BJ (cell line): ENCODE measurements at regions not wholly inside any gene's neighbourhood (a gene's known extent, or its start where the extent isn't known, plus 50 kb on each side); places are given as distances from the start of the nearest gene placed in this dataset.

Experiments
- CTCF ChIA-PET: fragments of 350-600 bp; formaldehyde crosslinking; extraction: SDS; loops from one replicate; lab custom pipeline; 2021; ENCODE audit warnings: antibody characterized with exemption, inconsistent platforms; lab: Yijun Ruan, JAX
- POLR2A ChIA-PET: fragments of 300-600 bp; sonication (Branson Sonifier 250); formaldehyde crosslinking; extraction: SDS; loops from one replicate; lab custom pipeline; 2021; ENCODE audit warnings: antibody characterized with exemption; lab: Charles Lee
- DNase-seq: peaks from one replicate; pipeline ENCODE4 v3.0.0-alpha.2; 2011; ENCODE audit warnings: low read depth
- H3K27me3 ChIP-seq: 2 replicates; pipeline ENCODE4 v1.6.0; 2011; ENCODE audit warnings: low read length; ENCODE audit not compliant: control insufficient read depth, insufficient read depth
- H3K36me3 ChIP-seq: 2 replicates; pipeline ENCODE4 v1.5.1; 2011; ENCODE audit warnings: low read length; ENCODE audit not compliant: control insufficient read depth, insufficient read depth
- H3K4me3 ChIP-seq: 2 replicates; pipeline ENCODE4 v1.5.1; 2011; ENCODE audit warnings: low read depth, mild to moderate bottlenecking, control low read depth, low read length
- TF ChIP-seq, protein P1 (sequence below): IDR thresholded peaks from 2 replicates; pipeline ENCODE4 v1.5.1; 2011; ENCODE audit warnings: low read depth, mild to moderate bottlenecking, control low read depth, inconsistent platforms, low read length, moderate library complexity; ENCODE audit not compliant: insufficient read depth

DNA sequence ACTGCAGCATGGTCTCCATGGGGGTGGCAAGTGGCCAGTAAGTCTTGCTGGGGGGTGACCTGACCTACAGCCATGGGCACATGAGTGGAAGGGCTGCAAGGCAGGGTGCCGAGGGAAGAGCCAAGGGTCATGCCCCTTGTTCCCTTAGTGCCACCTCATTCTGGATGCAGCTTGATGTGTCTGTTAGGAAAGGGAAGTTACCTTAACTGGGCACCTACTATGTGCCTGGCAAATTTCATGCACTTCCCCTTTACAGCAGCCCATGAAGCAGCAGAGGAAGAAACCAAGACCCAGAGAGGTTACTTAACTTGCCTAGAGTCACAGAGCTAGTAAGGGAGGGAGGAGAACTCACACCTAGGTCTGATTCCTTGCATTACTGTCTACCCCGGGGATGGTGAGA lies 174.0 kb downstream of the MRPL14 start:
- POLR2A ChIA-PET: no interaction called here
- TF ChIP-seq, protein P1, sequence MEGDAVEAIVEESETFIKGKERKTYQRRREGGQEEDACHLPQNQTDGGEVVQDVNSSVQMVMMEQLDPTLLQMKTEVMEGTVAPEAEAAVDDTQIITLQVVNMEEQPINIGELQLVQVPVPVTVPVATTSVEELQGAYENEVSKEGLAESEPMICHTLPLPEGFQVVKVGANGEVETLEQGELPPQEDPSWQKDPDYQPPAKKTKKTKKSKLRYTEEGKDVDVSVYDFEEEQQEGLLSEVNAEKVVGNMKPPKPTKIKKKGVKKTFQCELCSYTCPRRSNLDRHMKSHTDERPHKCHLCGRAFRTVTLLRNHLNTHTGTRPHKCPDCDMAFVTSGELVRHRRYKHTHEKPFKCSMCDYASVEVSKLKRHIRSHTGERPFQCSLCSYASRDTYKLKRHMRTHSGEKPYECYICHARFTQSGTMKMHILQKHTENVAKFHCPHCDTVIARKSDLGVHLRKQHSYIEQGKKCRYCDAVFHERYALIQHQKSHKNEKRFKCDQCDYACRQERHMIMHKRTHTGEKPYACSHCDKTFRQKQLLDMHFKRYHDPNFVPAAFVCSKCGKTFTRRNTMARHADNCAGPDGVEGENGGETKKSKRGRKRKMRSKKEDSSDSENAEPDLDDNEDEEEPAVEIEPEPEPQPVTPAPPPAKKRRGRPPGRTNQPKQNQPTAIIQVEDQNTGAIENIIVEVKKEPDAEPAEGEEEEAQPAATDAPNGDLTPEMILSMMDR: no peak
- CTCF ChIA-PET: interaction anchor here (0.8 to 4.3 kb wide), 15 partner anchors 11 to 231 kb away, joined by 3 to 58 read pairs (median 5); partner anchors contain the start of gene VEGFA
- peaks cover 1% of the 10 kb centered on the region for H3K27me3 ChIP-seq
- H3K36me3 ChIP-seq: no peaks in the 10 kb centered on the region
- H3K4me3 ChIP-seq: no peak overlapping the region
- DNase-seq: no peak

DNA sequence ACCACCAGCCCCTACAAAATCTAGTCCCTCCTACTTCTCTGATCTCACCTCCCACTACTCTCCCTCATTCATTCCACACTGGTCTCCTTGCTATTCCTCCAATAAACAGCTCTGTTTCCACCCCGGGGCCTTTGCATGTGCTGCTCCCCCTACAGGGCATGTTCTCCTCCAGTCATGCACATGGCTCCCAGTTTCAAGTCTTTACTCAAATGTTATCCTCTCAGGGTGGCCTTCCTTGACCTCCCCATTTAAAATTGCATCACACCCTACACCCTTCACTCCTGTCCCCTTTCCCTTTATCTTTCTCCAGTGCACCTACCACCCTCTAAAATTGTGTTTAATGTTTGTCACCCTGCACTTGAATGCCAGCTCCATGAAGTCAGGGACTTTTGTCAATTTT lies 174.5 kb downstream of the MRPL14 start:
- POLR2A ChIA-PET: no interaction called here
- CTCF ChIA-PET: interaction anchor here (0.7 to 4.3 kb wide), 9 partner anchors 15 to 184 kb away, joined by 3 to 58 read pairs (median 6); partner anchors contain the start of gene VEGFA
- TF ChIP-seq, protein P1: no peak
- H3K36me3 ChIP-seq: no peaks in the 10 kb centered on the region
- no peaks in the 10 kb centered on the region; the same call in 1 of the 2 replicates for H3K27me3 ChIP-seq
- no peak for DNase-seq
- H3K4me3 ChIP-seq: no peak overlapping the region

DNA sequence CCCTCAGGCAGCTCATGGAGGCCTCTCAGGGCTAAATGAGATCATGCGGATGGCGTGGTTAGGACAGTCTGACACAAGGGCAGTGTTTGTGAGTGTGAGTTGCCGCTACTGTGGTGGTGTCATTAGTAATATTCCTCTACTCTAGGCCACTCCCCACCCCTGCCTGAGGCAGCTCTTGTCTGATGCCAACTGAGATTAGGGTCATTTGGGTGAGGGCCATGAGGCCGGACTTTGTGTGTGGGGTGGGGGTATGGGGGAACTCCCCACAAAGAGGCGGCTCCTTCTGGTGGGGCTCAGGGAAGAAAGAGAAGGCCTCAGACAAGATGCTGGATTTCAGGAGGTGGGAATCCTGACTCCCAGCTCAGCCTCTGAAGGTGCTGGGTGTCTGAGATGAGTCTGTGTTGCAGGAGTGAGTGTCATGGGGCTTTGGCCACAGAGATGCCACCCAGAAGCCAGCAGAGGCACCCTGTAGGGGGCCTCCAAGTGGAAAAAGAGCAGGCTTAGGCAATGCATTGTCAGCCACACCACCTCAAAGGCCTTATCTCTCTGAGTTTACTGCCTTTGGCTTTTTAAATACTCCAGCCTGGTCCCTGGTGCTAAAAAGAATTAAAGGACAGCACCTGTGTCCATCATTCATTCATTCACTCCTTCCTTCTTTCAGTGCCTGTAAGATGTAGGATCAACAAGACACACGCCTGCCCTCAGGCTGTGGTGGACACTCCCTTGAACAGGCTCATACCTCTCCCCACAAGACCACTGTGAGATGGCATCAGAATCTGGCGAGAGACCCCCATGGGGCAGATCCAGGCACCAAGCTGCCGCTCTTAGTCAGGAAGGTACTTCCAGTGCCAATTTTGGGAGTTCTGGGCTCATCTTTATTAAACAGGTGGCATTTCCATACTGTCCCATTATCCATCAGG lies 175.2 kb downstream of the MRPL14 start:
- POLR2A ChIA-PET: no interaction called here
- CTCF ChIA-PET: interaction anchor here (0.7 to 4.3 kb wide), 16 partner anchors 8 to 346 kb away, joined by 3 to 58 read pairs (median 4); partner anchors contain the start of gene VEGFA

DNA sequence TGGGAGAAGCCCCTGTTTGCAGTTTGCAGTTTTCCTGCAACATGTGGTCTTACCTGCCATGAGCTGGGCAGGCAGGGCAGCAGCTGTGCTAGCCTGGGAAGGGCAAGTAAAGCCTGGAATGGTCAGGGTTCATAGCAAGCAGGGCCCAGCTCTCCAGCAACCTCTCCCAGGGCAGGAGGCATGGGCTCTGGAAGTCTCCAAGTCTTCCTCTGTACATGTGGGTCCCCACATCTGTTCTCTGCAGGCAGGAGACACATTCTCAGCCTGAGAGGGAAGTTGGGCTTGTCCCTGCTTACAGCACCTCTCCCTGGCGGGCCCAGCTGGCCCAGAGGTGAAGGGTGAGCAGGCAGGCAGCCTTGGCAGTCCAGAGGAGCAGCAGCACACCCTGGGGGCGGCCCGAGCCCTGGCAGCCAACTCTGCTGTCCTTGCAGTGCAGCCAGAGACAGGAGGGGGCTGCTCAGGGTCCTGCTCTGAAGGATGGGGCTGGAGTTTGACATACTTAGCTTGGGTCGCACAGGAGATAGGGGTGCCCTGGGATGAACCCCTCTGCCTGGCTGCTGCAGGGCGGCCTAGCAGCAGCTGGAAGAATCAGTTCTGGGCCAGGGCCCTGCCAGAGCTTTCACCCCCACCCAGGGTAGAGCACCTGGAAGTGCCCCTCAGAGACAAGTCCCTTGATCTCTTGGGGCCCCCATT lies 176.0 kb downstream of the MRPL14 start:
- DNase-seq: no peak
- POLR2A ChIA-PET: no interaction called here
- no peaks in the 10 kb centered on the region; the same call in 1 of the 2 replicates for H3K27me3 ChIP-seq
- H3K36me3 ChIP-seq: no peaks in the 10 kb centered on the region
- CTCF ChIA-PET: interaction anchor here (0.7 to 4.3 kb wide), 19 partner anchors 9 to 346 kb away, joined by 3 to 58 read pairs (median 4); partner anchors contain the start of gene VEGFA
- H3K4me3 ChIP-seq: no peak overlapping the region
- TF ChIP-seq, protein P1: peak; percentile 64

More for the DNA sequence above, 175.2 kb downstream of the MRPL14 start:
- no peak for DNase-seq
- TF ChIP-seq, protein P1: no peak
- H3K4me3 ChIP-seq: no peak overlapping the region
- H3K27me3 ChIP-seq: no peaks in the 10 kb centered on the region; the same call in 1 of the 2 replicates
- no peaks in the 10 kb centered on the region for H3K36me3 ChIP-seq

DNA sequence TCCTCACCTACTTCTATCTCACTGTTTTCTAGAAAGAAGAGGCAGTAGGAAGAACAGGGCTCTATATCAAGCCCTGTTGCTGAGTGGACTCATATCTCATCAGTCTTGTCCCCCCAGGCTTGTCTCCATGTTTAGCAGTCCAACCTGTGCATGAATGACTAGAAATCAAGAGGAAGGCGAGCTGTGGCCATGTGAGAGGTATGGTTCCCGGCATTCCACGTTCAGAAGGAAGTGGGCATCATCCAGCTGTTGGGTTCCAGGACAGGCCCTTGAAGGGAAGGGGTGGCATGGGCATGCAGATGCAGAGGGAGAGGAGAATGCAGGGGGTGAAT lies 176.6 kb downstream of the MRPL14 start:
- TF ChIP-seq, protein P1: no peak
- Histone ChIP-seq H3K36me3 (no peaks in the 10 kb centered on the region), H3K27me3 (no peaks in the 10 kb centered on the region; the same call in 1 of the 2 replicates), H3K4me3 (no peak overlapping the region)
- CTCF ChIA-PET: interaction anchor here (0.7 to 4.3 kb wide), 17 partner anchors 10 to 284 kb away, joined by 3 to 58 read pairs (median 4); partner anchors contain the start of gene VEGFA
- no peak for DNase-seq
- POLR2A ChIA-PET: interaction anchor here (0.6 kb wide), 1 partner anchor 119 kb away, joined by 3 read pairs; no protein-coding TSS in a partner anchor
